GM12878 (cell line): ENCODE measurements at regions not wholly inside any gene's neighbourhood (a gene's known extent, or its start where the extent isn't known, plus 50 kb on each side); places are given as distances from the start of the nearest gene placed in this dataset.
"Not testable (repeated sequence)": the region's sequence is repeated elsewhere in the genome, so short reads cannot be mapped to it uniquely, and the experiment has no call there.

Source experiments
- ATAC-seq: fragments of 200-7000 bp; cut with Tn5 transposase; 3 replicates; pipeline ENCODE4 v1.9.1; 2020; ENCODE audit warnings: mild to moderate bottlenecking, moderate library complexity
- BruUV-seq: library from RNA; stranded (reverse); fragments of 400-500 nt; replicated peaks from 2 replicates; lab custom pipeline; 2021; lab: Mats Ljungman, UMichigan
- CTCF ChIA-PET: fragments of 300-600 bp; sonication (Branson Sonifier 250); formaldehyde crosslinking; extraction: SDS; loops from one replicate; lab custom pipeline; 2021; ENCODE audit warnings: inconsistent platforms; lab: Yijun Ruan, JAX
- POLR2A ChIA-PET: fragments of 350-600 bp; formaldehyde crosslinking; extraction: SDS; loops from one replicate; lab custom pipeline; 2021; ENCODE audit warnings: inconsistent platforms; lab: Charles Lee
- RAD21 ChIA-PET: fragments of 300-600 bp; sonication (Branson Sonifier 250); formaldehyde crosslinking; loops from one replicate; lab custom pipeline; 2023; ENCODE audit warnings: antibody characterized with exemption; ENCODE audit not compliant: unreplicated experiment; lab: Charles Lee
- SMC1A ChIA-PET: fragments of 300-600 bp; sonication (Branson Sonifier 250); formaldehyde crosslinking; loops from one replicate; lab custom pipeline; 2023; ENCODE audit not compliant: unreplicated experiment, uncharacterized antibody; lab: Charles Lee
- DNase-seq: peaks from one replicate; pipeline ENCODE4 v3.0.0-alpha.2; 2011; ENCODE audit warnings: low read depth, low spot score
- FAIRE-seq: peaks from 3 replicates; lab custom pipeline; 2011; peaks lifted over from hg19 to GRCh38; lab: Jason Lieb, UNC
- H2AFZ ChIP-seq: 2 replicates; pipeline ENCODE4 v1.6.0; 2011; ENCODE audit warnings: low read depth, low read length, control low read depth; ENCODE audit not compliant: control insufficient read depth
- H3K27ac ChIP-seq: 2 replicates; pipeline ENCODE4 v1.5.1; 2011; ENCODE audit warnings: control low read depth; ENCODE audit not compliant: control insufficient read depth, insufficient read depth
- H3K27me3 ChIP-seq, 2 experiments: replicated peaks in 1 of 2; 2 replicates each; pipeline versions ENCODE4 v1.6.0 to v1.6.1; 2011; ENCODE audit warnings: low read length in 1 of 2; ENCODE audit not compliant: control insufficient read depth in 2 of 2, insufficient read depth in 2 of 2
- H3K36me3 ChIP-seq, 2 experiments: 2 replicates each; pipeline ENCODE4 v1.5.1; 2011; ENCODE audit warnings: low read length in 1 of 2; ENCODE audit not compliant: control insufficient read depth in 2 of 2, insufficient read depth in 2 of 2
- H3K4me1 ChIP-seq: 2 replicates; pipeline ENCODE4 v1.6.1; 2011; ENCODE audit warnings: mild to moderate bottlenecking, low read length, moderate library complexity, mixed read lengths; ENCODE audit not compliant: control insufficient read depth, insufficient read depth
- H3K4me2 ChIP-seq: 2 replicates; pipeline ENCODE4 v1.6.0; 2011; ENCODE audit warnings: control low read depth; ENCODE audit not compliant: control insufficient read depth, insufficient read depth
- H3K4me3 ChIP-seq: fragments of 200-600 bp; sonication (generic); 2 replicates; pipeline ENCODE4 v1.5.1; 2016
- H3K79me2 ChIP-seq: 2 replicates; pipeline ENCODE4 v1.6.0; 2011; ENCODE audit warnings: low read length; ENCODE audit not compliant: control insufficient read depth, insufficient read depth
- H3K9ac ChIP-seq: 2 replicates; pipeline ENCODE4 v1.8.0; 2011; ENCODE audit warnings: low read length, control low read depth, mixed read lengths; ENCODE audit not compliant: control insufficient read depth, insufficient read depth
- H3K9me3 ChIP-seq: replicated peaks from 3 replicates; pipeline ENCODE4 v1.5.1; 2011; ENCODE audit warnings: mild to moderate bottlenecking, low read length; ENCODE audit not compliant: control insufficient read depth, insufficient read depth
- H4K20me1 ChIP-seq: 2 replicates; pipeline ENCODE4 v1.6.0; 2011; ENCODE audit not compliant: control insufficient read depth, insufficient read depth
- WGBS: methylation state at CpG from one replicate; pipeline ENCODE4 v1.1.6; 2016; ENCODE audit warnings: low lambda C conversion rate; ENCODE audit not compliant: insufficient replicate concordance, insufficient coverage; ENCODE audit errors: missing lambda C conversion rate; 5-methylcytosine and 5-hydroxymethylcytosine counted together
- in situ Hi-C: fragments of 300-500 bp; cut with MboI; formaldehyde crosslinking; loops from 9 replicates; pipeline ENCODE4 v1.14.3; 2018; ENCODE audit warnings: mixed read lengths
- intact Hi-C: fragments of 100-400 bp; cut with micrococcal nuclease; formaldehyde crosslinking; loops from one replicate; pipeline ENCODE4 v1.14.2; 2022; ENCODE audit not compliant: unreplicated experiment

- RAD21 ChIA-PET, SMC1A ChIA-PET, H3K36me3 ChIP-seq, POLR2A ChIA-PET, CTCF ChIA-PET, intact Hi-C loops, H3K4me2 ChIP-seq, H3K4me1 ChIP-seq, in situ Hi-C loops, FAIRE-seq, ATAC-seq, DNase-seq, H3K9me3 ChIP-seq, H3K9ac ChIP-seq, BruUV-seq, H3K4me3 ChIP-seq, H3K79me2 ChIP-seq, H4K20me1 ChIP-seq, H3K27me3 ChIP-seq, H2AFZ ChIP-seq, H3K27ac ChIP-seq: not testable (repeated sequence)
- 20% methylated on average over 1 of the region's 2 CpGs for WGBS
Measured at GRCh38 chr10:47670857-47671256, 92.5 kb downstream of the SYT15B start.

- CTCF ChIA-PET, H2AFZ ChIP-seq, H3K4me1 ChIP-seq, H3K36me3 ChIP-seq, H3K4me2 ChIP-seq, H3K9me3 ChIP-seq, in situ Hi-C loops, POLR2A ChIA-PET, H4K20me1 ChIP-seq, ATAC-seq, H3K79me2 ChIP-seq, H3K27ac ChIP-seq, SMC1A ChIA-PET, RAD21 ChIA-PET, H3K9ac ChIP-seq, H3K4me3 ChIP-seq, H3K27me3 ChIP-seq, DNase-seq, intact Hi-C loops, FAIRE-seq, BruUV-seq: not testable (repeated sequence)
- 18% methylated on average over 2 of the region's 8 CpGs for WGBS
Measured at GRCh38 chr10:47661955-47662577, 101.3 kb downstream of the SYT15B start.

GRCh38 chr10:47656732-47657131 is 106.7 kb downstream of the SYT15B start:
- POLR2A ChIA-PET, H3K36me3 ChIP-seq, H3K27ac ChIP-seq, CTCF ChIA-PET, DNase-seq, H3K79me2 ChIP-seq, intact Hi-C loops, H3K4me3 ChIP-seq, H3K9me3 ChIP-seq, H3K4me1 ChIP-seq, in situ Hi-C loops, ATAC-seq, H3K27me3 ChIP-seq, FAIRE-seq, BruUV-seq, SMC1A ChIA-PET, H4K20me1 ChIP-seq, H3K4me2 ChIP-seq, RAD21 ChIA-PET, H2AFZ ChIP-seq, H3K9ac ChIP-seq: not testable (repeated sequence)
- no CpG with 5 or more reads among the region's 2 CpGs for WGBS

- 67% methylated on average over 2 of the region's 4 CpGs for WGBS
- ATAC-seq, DNase-seq: not testable (repeated sequence)
Measured at GRCh38 chr10:47654161-47654560, 109.2 kb downstream of the SYT15B start.

More at GRCh38 chr10:47654161-47654560, 109.2 kb downstream of the SYT15B start:
- FAIRE-seq, H3K9ac ChIP-seq, H2AFZ ChIP-seq, BruUV-seq, H3K4me3 ChIP-seq, H3K4me2 ChIP-seq, H3K79me2 ChIP-seq, in situ Hi-C loops, H4K20me1 ChIP-seq, H3K4me1 ChIP-seq, POLR2A ChIA-PET, H3K27ac ChIP-seq, H3K36me3 ChIP-seq, RAD21 ChIA-PET, intact Hi-C loops, H3K9me3 ChIP-seq, CTCF ChIA-PET, SMC1A ChIA-PET, H3K27me3 ChIP-seq: not testable (repeated sequence)
